ENCODE measurements at regions not wholly inside any gene's neighbourhood (a gene's known extent, or its start where the extent isn't known, plus 50 kb on each side); places are given as distances from the start of the nearest gene placed in this dataset.

- no peak for TF ChIP-seq POLR2A (IDR thresholded peaks at IDR 0.05)
- TF ChIP-seq CTCF (IDR thresholded peaks at IDR 0.05) = no peak
- TF ChIP-seq POLR2AphosphoS5 (IDR thresholded peaks at IDR 0.05) = no peak
- no peak for TF ChIP-seq EP300 (IDR thresholded peaks at IDR 0.05)
Measured at GRCh38 chr4:54487491-54487890, 170.3 kb upstream of the KIT start.
